GM13977 (cell line): ENCODE measurements at regions not wholly inside any gene's neighbourhood (a gene's known extent, or its start where the extent isn't known, plus 50 kb on each side); places are given as distances from the start of the nearest gene placed in this dataset.
"Not testable (repeated sequence)": the region's sequence is repeated elsewhere in the genome, so short reads cannot be mapped to it uniquely, and the experiment has no call there.

Source experiments
- DNase-seq: peaks from one replicate; pipeline ENCODE4 v3.0.0; 2012; ENCODE audit warnings: low spot score
- in situ Hi-C: fragments of 300-500 bp; cut with MboI; formaldehyde crosslinking; loops from one replicate; pipeline ENCODE4 v1.12.0; 2022; ENCODE audit warnings: low sequenced_read_pairs, low pct_unique_long_range_greater_than_20kb, mixed read lengths, inconsistent platforms; ENCODE audit not compliant: unreplicated experiment
- TF ChIP-seq, protein P1 (sequence below): IDR thresholded peaks from 2 replicates; pipeline ENCODE4 v1.5.1; 2012; ENCODE audit warnings: mild to moderate bottlenecking, control low read depth; ENCODE audit not compliant: insufficient read depth; ENCODE audit errors: extremely low read depth, missing control alignments

DNA sequence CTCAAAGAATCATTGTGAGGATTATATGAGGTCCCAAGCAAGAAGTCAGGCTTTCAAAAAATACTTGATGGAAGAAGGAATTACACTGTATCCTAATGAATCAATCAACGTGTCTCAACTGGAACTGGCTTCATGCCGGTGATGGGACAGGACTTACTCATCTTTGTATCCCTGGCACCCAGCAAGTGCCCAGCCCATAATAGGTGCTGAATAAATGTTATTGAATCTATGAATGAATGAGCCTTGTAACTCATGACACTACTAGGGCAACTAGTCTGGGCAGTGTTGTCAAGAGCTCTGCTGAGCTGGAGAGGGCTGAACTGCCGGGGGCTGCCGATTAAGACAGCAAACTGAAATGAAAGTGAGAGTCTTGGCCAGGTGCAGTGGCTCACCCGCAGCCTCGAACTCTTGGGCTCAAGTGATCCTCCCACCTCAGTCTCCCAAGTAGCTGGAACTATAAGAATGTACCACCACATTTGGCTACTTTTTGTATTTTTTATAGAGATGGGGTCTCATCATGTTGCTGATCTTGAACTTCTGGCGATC lies 87.2 kb upstream of the KIF5B start:
- DNase-seq, result no peak
- TF ChIP-seq, protein P1, sequence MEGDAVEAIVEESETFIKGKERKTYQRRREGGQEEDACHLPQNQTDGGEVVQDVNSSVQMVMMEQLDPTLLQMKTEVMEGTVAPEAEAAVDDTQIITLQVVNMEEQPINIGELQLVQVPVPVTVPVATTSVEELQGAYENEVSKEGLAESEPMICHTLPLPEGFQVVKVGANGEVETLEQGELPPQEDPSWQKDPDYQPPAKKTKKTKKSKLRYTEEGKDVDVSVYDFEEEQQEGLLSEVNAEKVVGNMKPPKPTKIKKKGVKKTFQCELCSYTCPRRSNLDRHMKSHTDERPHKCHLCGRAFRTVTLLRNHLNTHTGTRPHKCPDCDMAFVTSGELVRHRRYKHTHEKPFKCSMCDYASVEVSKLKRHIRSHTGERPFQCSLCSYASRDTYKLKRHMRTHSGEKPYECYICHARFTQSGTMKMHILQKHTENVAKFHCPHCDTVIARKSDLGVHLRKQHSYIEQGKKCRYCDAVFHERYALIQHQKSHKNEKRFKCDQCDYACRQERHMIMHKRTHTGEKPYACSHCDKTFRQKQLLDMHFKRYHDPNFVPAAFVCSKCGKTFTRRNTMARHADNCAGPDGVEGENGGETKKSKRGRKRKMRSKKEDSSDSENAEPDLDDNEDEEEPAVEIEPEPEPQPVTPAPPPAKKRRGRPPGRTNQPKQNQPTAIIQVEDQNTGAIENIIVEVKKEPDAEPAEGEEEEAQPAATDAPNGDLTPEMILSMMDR, result no peak
- in situ Hi-C loops, result no loop called here

DNA sequence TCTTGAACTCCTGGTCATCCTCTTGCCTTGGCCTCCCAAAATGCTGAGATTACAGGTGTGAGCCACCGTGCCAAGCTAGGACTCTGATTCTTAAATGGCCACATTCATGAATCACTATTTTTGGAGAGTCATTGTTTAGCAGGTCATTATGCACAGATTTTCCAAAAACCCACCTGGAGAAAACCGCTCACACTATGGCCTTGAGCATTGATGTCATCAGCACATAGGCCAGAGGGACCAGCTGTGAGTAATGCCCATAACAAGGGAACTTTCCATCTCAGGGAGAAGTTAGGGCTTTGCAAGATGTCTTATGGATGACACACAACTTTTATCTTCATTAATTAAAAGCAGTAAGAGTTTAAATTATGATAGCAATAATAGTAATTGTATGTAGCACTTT lies 86.4 kb upstream of the KIF5B start:
- TF ChIP-seq, protein P1, result no peak
- no peak for DNase-seq
- in situ Hi-C loops, result no loop called here

DNA sequence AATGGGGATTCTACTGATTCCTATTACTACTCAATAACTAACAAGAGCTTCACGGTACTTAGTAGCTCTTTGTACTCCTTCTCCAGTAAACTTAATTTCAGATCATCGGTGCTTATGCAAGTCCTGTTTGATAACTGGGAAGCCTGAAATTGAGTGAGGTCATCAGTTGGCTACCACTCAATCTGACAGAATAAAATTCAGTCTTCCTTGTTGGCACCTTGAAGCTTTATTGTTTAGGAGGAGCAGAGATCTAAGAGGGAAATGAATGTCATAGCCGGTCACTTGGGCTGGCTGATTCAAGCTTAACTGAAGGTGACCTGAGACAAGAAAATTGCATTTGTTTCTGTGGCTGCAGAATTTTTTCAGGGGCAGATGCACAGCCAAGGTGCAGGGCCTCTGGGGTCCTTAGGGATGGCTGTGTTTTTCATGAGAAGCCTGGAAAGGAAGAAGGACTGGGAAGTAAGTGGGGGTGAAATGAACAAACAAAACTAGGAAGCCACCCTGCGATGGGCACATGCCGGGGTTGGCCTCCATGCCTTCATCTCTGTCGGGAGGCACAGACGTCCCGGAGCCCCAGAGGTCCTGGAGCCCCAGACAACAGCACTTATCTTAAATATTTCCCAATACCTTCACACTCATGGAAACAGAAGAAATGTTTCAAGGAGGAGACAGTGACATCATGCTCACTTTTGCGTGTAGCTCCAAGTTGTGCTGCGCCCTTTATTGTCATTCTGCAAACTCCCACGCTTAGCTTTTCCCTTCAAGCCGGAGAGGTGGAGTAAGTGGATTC lies 85.0 kb upstream of the KIF5B start:
- TF ChIP-seq, protein P1, result no peak
- in situ Hi-C loops, result no loop called here

DNA sequence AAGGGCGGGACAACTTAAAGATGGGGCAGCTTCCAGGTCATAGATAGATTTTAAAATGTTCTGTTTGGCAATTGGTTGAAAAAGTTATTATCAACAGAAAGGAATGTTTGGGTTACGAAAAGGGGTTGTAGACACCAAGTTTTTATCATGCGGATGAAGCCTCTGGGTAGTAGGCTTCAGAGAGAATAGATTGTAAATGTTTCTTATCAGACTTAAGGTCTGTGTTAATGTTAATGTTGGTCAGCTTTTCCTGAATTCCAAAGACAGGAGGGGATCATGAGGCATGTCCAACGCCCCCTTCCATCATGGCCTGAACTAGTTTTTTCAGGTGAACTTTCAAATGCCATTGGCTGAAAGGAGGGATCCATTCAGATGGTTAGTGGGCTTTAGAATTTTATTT lies 84.2 kb upstream of the KIF5B start:
- in situ Hi-C loops, result no loop called here
- DNase-seq, result no peak
- TF ChIP-seq, protein P1, result no peak

More for the DNA sequence above, 85.0 kb upstream of the KIF5B start:
- DNase-seq, result no peak

DNA sequence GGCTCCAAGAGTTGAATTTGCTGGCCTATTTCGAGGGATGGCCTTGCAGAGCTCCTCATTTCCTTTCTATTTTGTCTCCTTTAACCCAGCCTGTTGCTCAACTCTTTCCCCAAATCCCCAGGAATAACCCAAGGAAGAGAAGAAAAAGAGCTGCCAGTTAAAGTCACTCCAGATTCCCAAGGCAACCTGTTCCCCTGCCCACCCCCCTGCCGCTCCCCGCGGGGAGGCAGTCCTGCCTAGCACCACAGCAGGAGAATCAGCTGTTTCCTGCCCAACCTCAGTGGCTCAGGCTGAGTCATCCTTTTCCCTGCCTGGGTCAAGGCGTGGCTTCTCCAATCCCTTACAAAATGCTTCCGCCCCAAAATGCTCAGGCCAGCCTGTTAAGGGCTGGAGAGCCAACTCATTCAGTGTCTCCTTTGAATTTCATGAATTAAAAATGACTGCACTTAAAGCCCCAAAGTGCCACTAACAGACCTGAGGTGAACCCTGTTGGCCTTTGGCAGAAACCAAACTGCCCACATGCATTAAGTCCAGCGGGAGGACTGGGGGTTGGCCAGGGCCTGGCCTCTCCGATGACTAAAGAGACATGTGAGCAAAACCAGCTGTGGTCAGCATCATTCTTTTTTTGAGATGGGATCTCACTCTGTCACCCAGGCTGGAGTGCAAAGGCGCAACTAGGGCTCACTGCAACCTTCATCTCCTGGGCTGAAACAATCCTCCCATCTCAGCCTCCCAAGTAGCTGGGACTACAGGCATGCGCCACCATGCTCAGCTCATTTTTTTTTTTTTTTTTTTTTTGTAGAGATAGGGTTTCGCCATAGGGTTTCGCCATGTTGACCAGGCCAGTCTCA lies 83.2 kb upstream of the KIF5B start:
- TF ChIP-seq, protein P1, result no peak
- in situ Hi-C loops, result no loop called here
- DNase-seq, result no peak

DNA sequence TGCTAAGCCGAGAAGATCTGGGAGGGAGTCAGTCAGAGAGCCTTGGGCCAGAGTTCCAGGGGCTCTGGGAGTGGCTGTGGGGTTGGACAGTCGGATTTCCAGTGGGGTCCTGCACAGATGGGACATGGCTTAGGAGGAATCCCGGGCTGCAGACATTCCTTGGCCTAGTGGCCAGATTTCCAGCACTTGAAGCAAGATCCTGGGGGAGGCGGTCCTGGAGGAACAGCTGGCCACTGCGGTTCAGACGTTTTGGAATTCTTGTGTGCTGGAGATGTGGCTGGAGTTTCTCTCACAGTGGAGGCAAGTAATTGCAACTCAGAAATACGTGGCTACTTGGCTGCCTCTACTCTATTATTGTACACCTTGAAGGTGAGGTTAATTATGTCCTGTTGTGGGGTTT lies 80.7 kb upstream of the KIF5B start:
- in situ Hi-C loops, result not testable (repeated sequence)

DNA sequence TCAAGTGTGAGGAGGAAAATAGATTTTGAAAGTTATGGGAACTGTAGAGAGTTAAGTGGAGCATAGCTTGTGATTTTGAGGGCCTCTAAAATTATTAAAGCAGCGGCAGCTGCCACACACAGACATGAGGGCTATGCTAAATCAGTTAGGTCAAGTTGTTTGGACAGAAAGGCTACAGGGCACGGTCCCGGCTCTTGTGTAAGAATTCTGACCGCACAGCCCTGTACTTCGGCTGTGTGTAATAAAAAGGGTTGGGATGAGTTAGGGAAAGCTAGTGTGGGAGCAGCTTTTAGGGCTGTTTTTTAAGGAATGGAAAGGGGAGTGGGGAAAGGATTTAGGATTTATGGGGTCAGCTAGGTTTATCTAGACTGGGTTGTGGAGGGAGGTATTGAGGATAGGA lies 79.6 kb upstream of the KIF5B start:
- in situ Hi-C loops, DNase-seq: not testable (repeated sequence)

More for the DNA sequence above, 80.7 kb upstream of the KIF5B start:
- not testable (repeated sequence) for DNase-seq
